Ectodermal cell (in vitro differentiated cells): ENCODE measurements at regions not wholly inside any gene's neighbourhood (a gene's known extent, or its start where the extent isn't known, plus 50 kb on each side); places are given as distances from the start of the nearest gene placed in this dataset.

Source experiments
- H3K27ac ChIP-seq: 2 replicates; pipeline ENCODE4 v1.7.0; 2013; ENCODE audit warnings: mild to moderate bottlenecking, low read depth, low read length; ENCODE audit not compliant: insufficient read depth, poor library complexity, severe bottlenecking
- H3K27me3 ChIP-seq: 2 replicates; pipeline ENCODE4 v1.7.0; 2013; ENCODE audit warnings: mild to moderate bottlenecking, low read length; ENCODE audit not compliant: insufficient read depth, control insufficient read depth, poor library complexity, severe bottlenecking
- H3K36me3 ChIP-seq: one replicate; pipeline ENCODE4 v1.7.0; 2013; ENCODE audit warnings: low read length; ENCODE audit not compliant: control insufficient read depth, insufficient read depth
- H3K4me1 ChIP-seq: one replicate; pipeline ENCODE4 v1.7.0; 2013; ENCODE audit warnings: low read length; ENCODE audit not compliant: control insufficient read depth, insufficient read depth
- H3K4me3 ChIP-seq: 2 replicates; pipeline ENCODE4 v1.7.0; 2013; ENCODE audit warnings: low read depth, low read length, control low read depth; ENCODE audit not compliant: insufficient read depth
- H3K9me3 ChIP-seq: 2 replicates; pipeline ENCODE4 v1.7.0; 2013; ENCODE audit warnings: mild to moderate bottlenecking, low read length, moderate library complexity; ENCODE audit not compliant: control insufficient read depth
- WGBS, 2 experiments: methylation state at CpG; one replicate each; pipeline ENCODE4 v1.1.7; 2013; ENCODE audit warnings: missing lambda C conversion rate in 2 of 2; 5-methylcytosine and 5-hydroxymethylcytosine counted together

DNA sequence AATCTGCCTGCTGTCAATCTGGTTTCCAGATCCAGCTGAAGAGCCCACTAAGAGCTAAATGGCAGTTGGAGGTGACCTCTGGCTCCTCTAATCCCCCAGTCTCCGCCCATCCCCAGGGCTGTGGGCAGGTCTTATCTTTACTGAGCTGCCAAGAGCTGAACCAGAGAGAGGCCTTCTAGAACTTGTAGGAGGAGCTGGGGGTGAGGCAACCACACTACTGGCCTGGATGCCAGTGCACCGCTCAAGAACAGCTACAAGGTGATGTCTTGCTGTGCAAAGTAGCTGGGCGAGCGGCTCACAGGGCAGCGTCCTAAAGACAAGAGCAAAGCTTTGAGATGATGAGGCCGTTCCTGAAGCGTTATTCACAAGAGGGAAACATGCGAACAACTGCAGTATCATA, 374.6 kb downstream of the CTTN start:
- no peaks in the 10 kb centered on the region for H3K4me1 ChIP-seq
- H3K27me3 ChIP-seq = no peaks in the 10 kb centered on the region
- H3K27ac ChIP-seq = no peak overlapping the region
- WGBS, 2 experiments = 90 to 91% methylated on average over 8 of the region's 8 CpGs
- no peak overlapping the region for H3K4me3 ChIP-seq
- no peaks in the 10 kb centered on the region for H3K36me3 ChIP-seq
- H3K9me3 ChIP-seq = no peaks in the 10 kb centered on the region

- Histone ChIP-seq H3K27ac (no peak overlapping the region), H3K4me1 (no peaks in the 10 kb centered on the region), H3K27me3 (no peaks in the 10 kb centered on the region), H3K9me3 (no peaks in the 10 kb centered on the region), H3K36me3 (no peaks in the 10 kb centered on the region), H3K4me3 (no peak overlapping the region)
- WGBS, 2 experiments = 95% methylated on average over 12 of the region's 12 CpGs
Observed at GRCh38 chr11:70775386-70776075, 377.2 kb downstream of the CTTN start.

- H3K27ac ChIP-seq = no peak overlapping the region
- H3K9me3 ChIP-seq = no peaks in the 10 kb centered on the region
- H3K4me3 ChIP-seq = no peak overlapping the region
- no peaks in the 10 kb centered on the region for H3K36me3 ChIP-seq
- no peaks in the 10 kb centered on the region for H3K4me1 ChIP-seq
- H3K27me3 ChIP-seq = no peaks in the 10 kb centered on the region
Observed at GRCh38 chr11:70776914-70777532, 378.7 kb downstream of the CTTN start.

DNA sequence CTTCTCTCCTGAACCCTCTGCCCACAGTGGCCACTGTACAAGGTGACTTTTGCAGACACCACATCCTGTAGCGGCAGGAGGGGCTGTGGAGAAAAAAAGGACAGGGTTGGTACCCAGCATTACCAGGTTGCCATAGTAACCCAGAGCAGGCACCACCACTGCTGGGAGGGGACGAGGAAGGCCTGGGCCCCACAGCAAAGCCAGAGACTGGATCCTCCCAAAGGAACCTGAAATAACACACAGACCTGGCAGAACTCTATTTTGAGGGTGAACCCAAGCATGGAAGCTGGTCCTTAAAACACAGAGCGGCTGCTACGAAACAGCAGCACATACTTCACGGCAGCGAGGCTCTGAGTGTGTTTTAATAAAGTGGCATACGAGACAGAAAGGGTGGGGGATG, 380.6 kb downstream of the CTTN start:
- H3K4me3 ChIP-seq = no peak overlapping the region
- no peaks in the 10 kb centered on the region for H3K27me3 ChIP-seq
- WGBS, 2 experiments = 88 to 93% methylated on average over 7 of the region's 7 CpGs

DNA sequence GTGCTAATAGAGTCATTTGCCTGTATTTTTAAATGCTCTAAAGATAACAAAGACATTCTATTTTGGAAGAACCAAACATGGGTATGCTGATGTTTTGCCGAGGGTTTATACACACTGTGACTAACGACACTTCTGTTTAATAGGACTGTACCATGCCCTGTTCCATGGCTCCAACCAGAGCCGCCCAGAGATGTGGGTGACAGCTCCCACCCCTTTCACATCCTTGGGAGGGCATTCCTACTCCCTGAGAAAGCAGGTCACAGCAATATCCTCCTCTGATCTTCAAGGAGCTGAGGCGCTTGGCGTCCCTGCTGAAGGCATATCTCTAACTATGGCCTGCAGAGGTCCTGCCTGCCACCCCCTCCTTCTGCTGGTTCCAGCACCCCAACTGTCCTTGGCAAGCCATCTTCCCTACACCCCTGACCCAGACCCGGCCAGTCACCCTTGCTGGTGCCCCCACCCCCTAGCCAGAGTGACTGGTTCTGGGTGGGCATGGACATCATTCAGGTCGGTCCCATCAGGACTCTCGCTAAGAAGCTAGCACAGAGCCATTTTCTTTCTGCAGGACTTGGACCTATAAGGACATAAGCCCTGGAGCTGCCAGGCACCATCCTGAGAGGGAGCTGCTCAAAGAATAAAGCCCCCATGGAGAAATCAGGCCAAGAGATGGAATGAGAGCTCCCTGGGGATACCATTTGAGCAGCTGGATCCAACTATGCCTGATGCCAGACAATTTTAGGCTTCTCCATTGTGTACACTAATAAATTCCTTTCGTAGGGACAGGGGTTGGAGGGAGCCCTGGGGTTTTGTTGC, 381.3 kb downstream of the CTTN start:
- H3K9me3 ChIP-seq = no peaks in the 10 kb centered on the region
- no peak overlapping the region for H3K27ac ChIP-seq
- H3K4me1 ChIP-seq = no peaks in the 10 kb centered on the region
- H3K4me3 ChIP-seq = no peak overlapping the region
- WGBS, 2 experiments = 91 to 92% methylated on average over 9 of the region's 9 CpGs
- H3K36me3 ChIP-seq = no peaks in the 10 kb centered on the region
- no peaks in the 10 kb centered on the region for H3K27me3 ChIP-seq

More for the DNA sequence above, 380.6 kb downstream of the CTTN start:
- no peaks in the 10 kb centered on the region for H3K36me3 ChIP-seq
- no peaks in the 10 kb centered on the region for H3K9me3 ChIP-seq
- H3K4me1 ChIP-seq = no peaks in the 10 kb centered on the region
- no peak overlapping the region for H3K27ac ChIP-seq

- Histone ChIP-seq H3K4me1 (no peaks in the 10 kb centered on the region), H3K4me3 (no peak overlapping the region), H3K27ac (no peak overlapping the region), H3K9me3 (no peaks in the 10 kb centered on the region), H3K36me3 (no peaks in the 10 kb centered on the region), H3K27me3 (no peaks in the 10 kb centered on the region)
- 78 to 90% methylated on average over 1 of the region's 1 CpG for WGBS, 2 experiments
Observed at GRCh38 chr11:70780246-70780535, 381.9 kb downstream of the CTTN start.

DNA sequence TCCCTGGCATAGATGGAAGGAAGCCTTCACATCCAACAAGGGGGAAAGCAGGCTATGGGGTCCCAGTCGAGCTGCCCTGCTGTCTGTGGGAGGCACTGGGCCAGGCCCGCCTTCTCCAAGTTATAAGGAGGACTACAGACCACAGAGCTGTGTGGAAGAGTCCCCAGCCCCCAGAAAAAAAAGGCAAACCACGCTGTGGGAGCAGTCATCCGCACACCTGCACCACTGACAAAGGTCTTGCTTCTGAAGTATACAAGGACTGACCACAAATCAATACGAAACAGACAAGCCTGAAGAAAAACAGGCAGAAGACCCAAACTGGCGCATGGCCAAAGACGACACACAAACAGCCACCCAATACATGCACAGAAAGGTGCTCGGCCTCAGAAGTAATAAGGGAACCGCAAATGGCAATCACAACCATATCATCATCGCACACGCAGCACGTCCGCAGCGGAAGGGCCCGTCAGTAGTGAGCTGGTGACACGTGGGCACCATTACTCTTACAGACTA, 384.1 kb downstream of the CTTN start:
- H3K27ac ChIP-seq = no peak overlapping the region
- WGBS, 2 experiments = 85 to 86% methylated on average over 16 of the region's 16 CpGs
- H3K27me3 ChIP-seq = no peaks in the 10 kb centered on the region
- H3K9me3 ChIP-seq = no peaks in the 10 kb centered on the region
- no peaks in the 10 kb centered on the region for H3K4me1 ChIP-seq
- H3K4me3 ChIP-seq = no peak overlapping the region
- no peaks in the 10 kb centered on the region for H3K36me3 ChIP-seq

GRCh38 chr11:70783356-70783755, 385.0 kb downstream of the CTTN start:
- Histone ChIP-seq H3K4me1 (no peaks in the 10 kb centered on the region), H3K27ac (no peak overlapping the region), H3K4me3 (no peak overlapping the region), H3K36me3 (no peaks in the 10 kb centered on the region), H3K27me3 (no peaks in the 10 kb centered on the region), H3K9me3 (no peaks in the 10 kb centered on the region)
- WGBS, 2 experiments = 93 to 94% methylated on average over 11 of the region's 11 CpGs

DNA sequence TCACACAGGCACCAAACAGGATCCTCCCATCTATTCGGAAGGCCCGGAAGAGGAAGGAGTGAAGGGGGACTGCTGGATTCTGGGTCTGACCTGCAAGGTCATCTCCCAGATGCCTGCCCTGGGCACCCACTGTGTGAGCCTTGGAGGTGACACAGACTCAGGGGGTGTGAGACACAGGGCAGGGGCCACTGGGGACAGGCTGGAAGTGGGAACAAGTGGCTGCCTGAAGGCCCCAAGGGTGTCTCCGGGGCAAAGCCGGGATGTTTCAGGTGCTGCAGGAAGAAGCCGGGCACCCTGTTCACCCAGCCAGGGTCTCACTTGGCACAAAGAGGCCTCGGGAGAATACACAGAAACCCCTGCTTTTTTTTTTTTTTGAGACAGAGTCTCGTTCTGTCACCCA, 385.5 kb downstream of the CTTN start:
- 93 to 94% methylated on average over 7 of the region's 7 CpGs for WGBS, 2 experiments

GRCh38 chr11:70785372-70785771, 387.0 kb downstream of the CTTN start:
- 94% methylated on average over 5 of the region's 5 CpGs for WGBS, 2 experiments
- H3K4me1 ChIP-seq = no peaks in the 10 kb centered on the region
- H3K9me3 ChIP-seq = no peaks in the 10 kb centered on the region
- H3K4me3 ChIP-seq = no peak overlapping the region
- no peaks in the 10 kb centered on the region for H3K27me3 ChIP-seq
- H3K36me3 ChIP-seq = no peaks in the 10 kb centered on the region
- H3K27ac ChIP-seq = no peak overlapping the region

More for the DNA sequence above, 385.5 kb downstream of the CTTN start:
- no peaks in the 10 kb centered on the region for H3K9me3 ChIP-seq
- no peak overlapping the region for H3K4me3 ChIP-seq
- H3K36me3 ChIP-seq = no peaks in the 10 kb centered on the region
- no peak overlapping the region for H3K27ac ChIP-seq
- no peaks in the 10 kb centered on the region for H3K4me1 ChIP-seq
- H3K27me3 ChIP-seq = no peaks in the 10 kb centered on the region
